ENCODE measurements at regions not wholly inside any gene's neighbourhood (a gene's known extent, or its start where the extent isn't known, plus 50 kb on each side); places are given as distances from the start of the nearest gene placed in this dataset.

DNA sequence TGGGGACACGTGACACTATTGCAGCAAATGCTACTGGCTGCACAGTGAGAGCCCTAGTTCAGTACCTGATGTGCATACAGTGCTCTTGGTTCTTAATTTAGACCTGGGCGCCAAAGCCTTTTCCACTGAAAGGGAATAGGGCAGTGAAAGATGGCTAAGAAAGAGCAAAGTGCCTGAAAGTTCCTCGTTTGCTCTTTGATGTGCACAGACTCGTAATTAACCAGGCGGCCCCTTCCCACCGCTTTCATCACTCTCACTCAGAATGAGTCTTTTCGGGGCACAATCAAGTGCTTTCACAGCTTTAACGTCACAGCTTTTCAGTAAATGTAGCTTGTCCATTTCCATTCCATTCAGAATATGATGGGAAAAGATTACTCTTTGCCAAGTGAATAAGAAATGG, 116.6 kb upstream of the ADRA1B start:
- TF ChIP-seq, protein P1, sequence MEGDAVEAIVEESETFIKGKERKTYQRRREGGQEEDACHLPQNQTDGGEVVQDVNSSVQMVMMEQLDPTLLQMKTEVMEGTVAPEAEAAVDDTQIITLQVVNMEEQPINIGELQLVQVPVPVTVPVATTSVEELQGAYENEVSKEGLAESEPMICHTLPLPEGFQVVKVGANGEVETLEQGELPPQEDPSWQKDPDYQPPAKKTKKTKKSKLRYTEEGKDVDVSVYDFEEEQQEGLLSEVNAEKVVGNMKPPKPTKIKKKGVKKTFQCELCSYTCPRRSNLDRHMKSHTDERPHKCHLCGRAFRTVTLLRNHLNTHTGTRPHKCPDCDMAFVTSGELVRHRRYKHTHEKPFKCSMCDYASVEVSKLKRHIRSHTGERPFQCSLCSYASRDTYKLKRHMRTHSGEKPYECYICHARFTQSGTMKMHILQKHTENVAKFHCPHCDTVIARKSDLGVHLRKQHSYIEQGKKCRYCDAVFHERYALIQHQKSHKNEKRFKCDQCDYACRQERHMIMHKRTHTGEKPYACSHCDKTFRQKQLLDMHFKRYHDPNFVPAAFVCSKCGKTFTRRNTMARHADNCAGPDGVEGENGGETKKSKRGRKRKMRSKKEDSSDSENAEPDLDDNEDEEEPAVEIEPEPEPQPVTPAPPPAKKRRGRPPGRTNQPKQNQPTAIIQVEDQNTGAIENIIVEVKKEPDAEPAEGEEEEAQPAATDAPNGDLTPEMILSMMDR (IDR thresholded peaks at IDR 0.05; ENCODE audit: partially characterized antibody, unreplicated experiment) = no peak
- no peak overlapping the region for H3K4me3 Mint-ChIP-seq (ENCODE audit: unreplicated experiment)
- H3K27ac Mint-ChIP-seq (ENCODE audit: unreplicated experiment) = no peak overlapping the region
- H3K36me3 Mint-ChIP-seq (ENCODE audit: unreplicated experiment) = no peaks in the 10 kb centered on the region
- no peaks in the 10 kb centered on the region for H3K27me3 Mint-ChIP-seq (ENCODE audit: unreplicated experiment)
- H3K4me1 Mint-ChIP-seq (ENCODE audit: low read depth, unreplicated experiment) = no peaks in the 10 kb centered on the region
- no peak for DNase-seq
- no peaks in the 10 kb centered on the region for H3K9me3 Mint-ChIP-seq (ENCODE audit: unreplicated experiment)

DNA sequence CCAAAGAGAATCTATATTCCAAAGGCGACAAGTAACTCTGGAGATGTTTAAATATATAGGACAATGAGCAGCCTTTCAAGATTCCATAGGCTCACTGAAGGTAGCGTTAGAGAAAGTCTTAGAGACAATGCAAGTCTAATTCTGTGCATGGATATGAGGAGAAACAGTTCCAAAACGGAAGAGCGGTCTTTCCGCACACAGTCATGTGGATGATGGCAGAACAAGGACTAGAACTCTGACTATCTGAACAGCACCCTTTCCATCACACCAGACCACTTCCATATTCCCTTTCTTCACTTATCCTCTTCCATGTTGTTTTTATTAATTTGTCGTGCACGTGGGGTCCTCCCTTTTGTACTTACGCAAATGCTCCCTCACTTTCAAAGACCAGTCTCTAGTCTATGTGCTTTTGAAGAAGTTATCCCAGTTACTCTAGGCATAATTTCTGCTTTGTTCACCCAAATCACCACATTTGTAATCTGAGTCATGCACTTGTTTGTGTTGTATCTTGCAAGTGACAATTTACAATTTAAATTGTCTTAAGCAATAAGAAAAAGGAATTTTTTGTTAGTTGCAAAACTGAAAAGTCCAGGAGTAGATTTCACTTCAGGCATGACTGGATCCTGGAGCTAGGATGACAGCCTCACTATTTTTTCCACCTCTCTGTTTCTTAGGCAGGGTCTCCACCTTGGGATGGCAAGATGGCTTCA, 116.0 kb upstream of the ADRA1B start:
- no peaks in the 10 kb centered on the region for H3K4me1 Mint-ChIP-seq (ENCODE audit: low read depth, unreplicated experiment)
- H3K27ac Mint-ChIP-seq (ENCODE audit: unreplicated experiment) = no peak overlapping the region
- TF ChIP-seq, protein P1 (IDR thresholded peaks at IDR 0.05; ENCODE audit: partially characterized antibody, unreplicated experiment) = no peak
- H3K36me3 Mint-ChIP-seq (ENCODE audit: unreplicated experiment) = no peaks in the 10 kb centered on the region
- no peaks in the 10 kb centered on the region for H3K9me3 Mint-ChIP-seq (ENCODE audit: unreplicated experiment)
- no peaks in the 10 kb centered on the region for H3K27me3 Mint-ChIP-seq (ENCODE audit: unreplicated experiment)
- no peak overlapping the region for H3K4me3 Mint-ChIP-seq (ENCODE audit: unreplicated experiment)
- DNase-seq = no peak

DNA sequence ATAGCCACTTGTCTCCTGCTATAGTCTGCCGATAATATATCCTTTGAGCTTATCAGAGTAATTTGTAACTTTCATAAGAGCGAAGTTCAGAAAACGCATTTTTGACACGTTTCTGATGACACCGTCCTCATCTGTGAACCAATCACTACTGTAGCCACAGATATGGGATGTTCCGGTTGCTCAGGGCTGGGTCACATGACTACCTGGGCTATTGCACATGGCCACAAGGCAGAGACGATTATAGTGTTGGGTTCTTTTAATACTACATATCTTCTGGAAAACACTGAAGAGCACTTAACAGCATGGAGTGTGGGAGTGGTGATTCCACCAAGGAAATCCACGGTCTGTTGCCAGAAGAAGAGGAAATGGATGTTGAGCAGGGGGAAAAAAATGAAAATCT, 115.0 kb upstream of the ADRA1B start:
- TF ChIP-seq, protein P1 (IDR thresholded peaks at IDR 0.05; ENCODE audit: partially characterized antibody, unreplicated experiment) = no peak
- Mint-ChIP-seq H3K4me3 (ENCODE audit: unreplicated experiment) (no peak overlapping the region), H3K27ac (ENCODE audit: unreplicated experiment) (no peak overlapping the region)

DNA sequence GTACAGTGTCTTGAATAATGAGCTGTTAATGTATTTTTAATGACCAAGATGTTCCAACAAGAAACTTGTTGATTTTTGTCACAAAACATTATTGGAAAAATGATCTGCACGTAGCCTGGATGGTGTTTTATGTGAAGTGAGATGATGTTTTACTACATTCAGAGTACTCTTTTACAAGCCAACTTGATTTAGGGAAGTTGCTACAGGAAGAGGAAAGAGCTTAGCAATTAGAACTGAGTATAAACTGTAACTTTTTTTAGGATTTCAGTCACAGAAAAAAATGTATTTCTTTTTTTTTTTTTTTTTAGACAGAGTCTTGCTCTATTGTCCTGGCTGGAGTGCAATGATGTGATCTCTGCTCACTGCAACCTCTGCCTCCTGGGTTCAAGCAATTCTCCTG, 113.6 kb upstream of the ADRA1B start:
- Mint-ChIP-seq H3K4me3 (ENCODE audit: unreplicated experiment) (no peak overlapping the region), H3K27me3 (ENCODE audit: unreplicated experiment) (no peaks in the 10 kb centered on the region), H3K4me1 (ENCODE audit: low read depth, unreplicated experiment) (no peaks in the 10 kb centered on the region), H3K27ac (ENCODE audit: unreplicated experiment) (no peak overlapping the region), H3K9me3 (ENCODE audit: unreplicated experiment) (no peaks in the 10 kb centered on the region), H3K36me3 (ENCODE audit: unreplicated experiment) (no peaks in the 10 kb centered on the region)
- no peak for DNase-seq
- TF ChIP-seq, protein P1 (IDR thresholded peaks at IDR 0.05; ENCODE audit: partially characterized antibody, unreplicated experiment) = no peak

More for the DNA sequence above, 115.0 kb upstream of the ADRA1B start:
- H3K4me1 Mint-ChIP-seq (ENCODE audit: low read depth, unreplicated experiment) = no peaks in the 10 kb centered on the region
- no peaks in the 10 kb centered on the region for H3K9me3 Mint-ChIP-seq (ENCODE audit: unreplicated experiment)
- DNase-seq = no peak
- no peaks in the 10 kb centered on the region for H3K36me3 Mint-ChIP-seq (ENCODE audit: unreplicated experiment)
- H3K27me3 Mint-ChIP-seq (ENCODE audit: unreplicated experiment) = no peaks in the 10 kb centered on the region

DNA sequence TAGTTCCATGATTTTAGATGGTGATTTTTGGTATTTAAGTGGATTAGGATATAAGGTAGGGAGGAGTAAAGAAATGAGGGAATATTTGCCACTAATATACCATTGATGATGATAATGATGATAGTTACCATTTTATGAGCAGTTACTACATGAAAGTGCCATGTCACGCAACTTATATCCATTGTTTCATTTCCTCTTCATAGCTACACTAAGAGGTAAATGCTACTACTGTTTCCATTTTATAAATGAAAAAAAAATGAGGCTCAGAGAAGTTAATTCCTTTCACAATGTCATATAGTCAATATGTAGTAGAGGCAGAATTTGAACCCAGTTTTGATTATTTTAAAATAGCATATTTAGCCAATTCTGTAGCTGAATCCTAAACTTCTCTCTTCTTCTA, 112.2 kb upstream of the ADRA1B start:
- no peak for DNase-seq
- Mint-ChIP-seq H3K9me3 (ENCODE audit: unreplicated experiment) (no peaks in the 10 kb centered on the region), H3K4me1 (ENCODE audit: low read depth, unreplicated experiment) (no peaks in the 10 kb centered on the region), H3K27me3 (ENCODE audit: unreplicated experiment) (no peaks in the 10 kb centered on the region), H3K4me3 (ENCODE audit: unreplicated experiment) (no peak overlapping the region), H3K36me3 (ENCODE audit: unreplicated experiment) (no peaks in the 10 kb centered on the region), H3K27ac (ENCODE audit: unreplicated experiment) (no peak overlapping the region)
- TF ChIP-seq, protein P1 (IDR thresholded peaks at IDR 0.05; ENCODE audit: partially characterized antibody, unreplicated experiment) = no peak
